Common myeloid progenitor, CD34-positive (primary cell): ENCODE measurements at regions not wholly inside any gene's neighbourhood (a gene's known extent, or its start where the extent isn't known, plus 50 kb on each side); places are given as distances from the start of the nearest gene placed in this dataset.
A peak's percentile ranks its signal among the peaks of the same experiment; 100 is the strongest.

ENCODE experiments used
- CTCF ChIA-PET: fragments of 350-600 bp; sonication (Branson Sonifier 250); formaldehyde crosslinking; loops from one replicate; lab custom pipeline; 2021; ENCODE audit warnings: antibody characterized with exemption; lab: Charles Lee
- POLR2A ChIA-PET: fragments of 350-600 bp; sonication (Branson Sonifier 250); formaldehyde crosslinking; loops from one replicate; lab custom pipeline; 2021; ENCODE audit warnings: antibody characterized with exemption; lab: Charles Lee
- DNase-seq, 3 donors: peaks; one replicate each; pipeline versions ENCODE4 v3.0.0 to v3.0.0-alpha.2; 2013
- H3K27ac ChIP-seq, 2 experiments: 1 replicate in 1 of 2; 2 replicates in 1 of 2; pipeline ENCODE4 v1.7.0; 2013; ENCODE audit warnings: inconsistent platforms in 2 of 2, low read length in 2 of 2, mild to moderate bottlenecking in 2 of 2, low read depth in 1 of 2, moderate library complexity in 1 of 2; ENCODE audit not compliant: severe bottlenecking in 2 of 2, insufficient read depth in 1 of 2, poor library complexity in 1 of 2
- H3K27me3 ChIP-seq, 5 experiments: replicated peaks in 2 of 5; 1 replicate in 3 of 5; 2 replicates in 2 of 5; pipeline versions ENCODE4 v1.6.1 to v1.7.0; 2013; ENCODE audit warnings: low read length in 4 of 5, mild to moderate bottlenecking in 2 of 5, moderate library complexity in 2 of 5, inconsistent platforms in 1 of 5; ENCODE audit not compliant: insufficient read depth in 5 of 5, control insufficient read depth in 4 of 5
- H3K36me3 ChIP-seq, 4 experiments: 1 replicate in 2 of 4; 2 replicates in 2 of 4; pipeline versions ENCODE4 v1.6.1 to v1.7.0; 2013; ENCODE audit warnings: low read length in 3 of 4, control low read depth in 1 of 4, mild to moderate bottlenecking in 1 of 4; ENCODE audit not compliant: control insufficient read depth in 4 of 4, insufficient read depth in 4 of 4
- H3K4me1 ChIP-seq, 4 experiments: 1 replicate in 3 of 4; 2 replicates in 1 of 4; pipeline versions ENCODE4 v1.6.1 to v1.7.1; 2013; ENCODE audit warnings: low read length in 3 of 4, mild to moderate bottlenecking in 3 of 4, control low read depth in 1 of 4, inconsistent platforms in 1 of 4, moderate library complexity in 1 of 4; ENCODE audit not compliant: control insufficient read depth in 4 of 4, insufficient read depth in 4 of 4; ENCODE audit errors: control extremely low read depth in 1 of 4
- H3K4me3 ChIP-seq, 7 experiments: 1 replicate in 4 of 7; 2 replicates in 3 of 7; pipeline versions ENCODE4 v1.5.1 to v1.7.0; 2013; ENCODE audit warnings: mild to moderate bottlenecking in 7 of 7, low read length in 6 of 7, moderate library complexity in 6 of 7, inconsistent platforms in 2 of 7, low read depth in 2 of 7, control low read depth in 1 of 7; ENCODE audit not compliant: insufficient read depth in 4 of 7, control insufficient read depth in 1 of 7; ENCODE audit errors: extremely low read depth in 1 of 7
- H3K9me3 ChIP-seq, 5 experiments: 1 replicate in 4 of 5; 2 replicates in 1 of 5; pipeline versions ENCODE4 v1.6.1 to v1.7.1; 2013; ENCODE audit warnings: low read length in 4 of 5, mild to moderate bottlenecking in 2 of 5, inconsistent platforms in 1 of 5, low read depth in 1 of 5, moderate library complexity in 1 of 5; ENCODE audit not compliant: control insufficient read depth in 4 of 5, insufficient read depth in 2 of 5; ENCODE audit errors: control extremely low read depth in 1 of 5
- WGBS: methylation state at CpG from one replicate; pipeline ENCODE4 v1.1.5; 2013; ENCODE audit not compliant: insufficient coverage; 5-methylcytosine and 5-hydroxymethylcytosine counted together

DNA sequence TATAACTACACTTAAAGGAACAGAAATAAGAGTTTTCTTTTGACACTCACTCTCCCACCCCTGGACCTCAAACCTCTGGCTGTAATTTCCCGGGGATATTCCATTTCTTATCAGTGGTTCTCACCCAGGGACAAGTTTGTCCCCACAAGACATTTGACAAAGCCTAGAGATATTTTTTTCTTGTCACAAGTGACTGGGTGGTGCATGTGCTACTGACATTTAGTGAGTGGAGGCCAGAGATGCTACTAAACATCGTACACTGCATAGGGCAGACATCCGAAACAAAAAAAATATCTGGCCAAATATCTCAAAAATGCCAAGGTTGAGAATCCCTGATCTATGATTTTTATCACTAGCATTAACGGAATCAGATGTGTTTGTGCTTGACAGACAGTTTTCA lies 168.0 kb upstream of the FRMD4B start:
- Histone ChIP-seq H3K4me3 (no peak overlapping the region), H3K36me3 (no peaks in the 10 kb centered on the region), H3K27ac (no peak overlapping the region), H3K4me1 (no peaks in the 10 kb centered on the region), H3K9me3 (no peaks in the 10 kb centered on the region), H3K27me3 (no peaks in the 10 kb centered on the region)
- DNase-seq = no peak
- ChIA-PET CTCF (no interaction called here), POLR2A (no interaction called here)
- WGBS = 100% methylated on average over 3 of the region's 4 CpGs

DNA sequence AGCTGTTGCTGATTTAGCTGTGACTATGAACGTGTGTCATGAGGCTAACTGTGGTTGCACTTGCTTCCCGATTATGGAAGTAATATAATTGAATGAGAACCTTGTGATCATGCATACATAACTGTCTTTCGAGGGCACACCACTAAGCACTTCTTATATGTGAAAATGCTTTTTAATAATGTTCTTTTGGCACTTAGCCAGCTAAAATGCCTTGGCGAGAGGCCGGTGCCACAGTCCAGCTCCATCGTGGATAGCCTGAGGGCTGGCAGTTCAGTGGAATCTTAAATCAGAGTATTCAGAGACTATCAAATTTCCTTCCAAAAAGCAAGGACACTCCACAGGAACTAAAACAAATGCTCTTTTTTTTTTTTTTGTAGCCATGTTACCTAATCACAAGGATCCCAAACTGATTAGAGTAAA lies 161.6 kb upstream of the FRMD4B start:
- Histone ChIP-seq H3K4me1 (peaks cover 0 to 13% (median 8%) of the 10 kb centered on the region in 4 experiments), H3K27me3 (peaks cover 2 to 24% (median 9%) of the 10 kb centered on the region in 5 experiments), H3K9me3 (no peaks in the 10 kb centered on the region), H3K27ac (no peak overlapping the region), H3K36me3 (no peaks in the 10 kb centered on the region), H3K4me3 (no peak overlapping the region)
- no peak for DNase-seq
- POLR2A ChIA-PET = no interaction called here
- CTCF ChIA-PET = no interaction called here
- WGBS = 93% methylated on average over 3 of the region's 6 CpGs

DNA sequence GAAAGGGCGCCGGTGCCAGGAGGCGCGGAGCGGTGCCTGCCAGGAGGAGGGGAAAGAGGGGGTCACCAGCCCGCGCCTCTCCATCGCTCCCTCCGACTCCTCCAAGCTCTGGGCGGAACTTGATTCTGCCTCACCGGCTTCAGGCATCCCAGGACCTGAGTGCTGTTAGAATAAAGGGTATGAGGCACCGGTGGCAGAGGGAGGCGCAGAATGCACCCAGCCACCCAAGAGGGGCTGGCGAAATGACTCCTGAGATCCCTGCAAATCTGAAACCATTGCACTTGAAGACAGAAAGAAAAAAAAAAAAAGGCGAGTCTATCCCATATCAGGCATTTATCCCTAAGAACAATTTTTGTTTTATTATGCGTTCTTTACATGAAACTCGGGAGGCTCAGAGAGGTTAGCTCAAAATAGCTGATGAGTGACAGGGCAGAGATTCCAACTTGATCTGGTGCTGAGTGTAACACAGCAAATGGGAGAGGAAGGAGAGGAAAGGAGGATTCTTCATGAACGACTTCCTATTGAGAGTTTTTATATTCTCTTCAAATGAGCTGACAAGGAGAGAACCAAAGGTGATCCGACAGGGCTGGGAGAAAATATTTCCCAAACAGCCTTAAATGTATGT lies 157.0 kb upstream of the FRMD4B start:
- Histone ChIP-seq H3K36me3 (no peaks in the 10 kb centered on the region), H3K9me3 (no peaks in the 10 kb centered on the region), H3K27me3 (peaks cover 2 to 60% (median 17%) of the 10 kb centered on the region in 5 experiments), H3K27ac (no peak overlapping the region), H3K4me3 (peak overlapping the region; percentile 18 to 69 (median 57)), H3K4me1 (peaks cover 3 to 27% (median 24%) of the 10 kb centered on the region in 4 experiments)
- POLR2A ChIA-PET = no interaction called here
- CTCF ChIA-PET = interaction anchor here (0.9 to 1.0 kb wide), 2 partner anchors 12 to 207 kb away, joined by 3 read pairs; no protein-coding TSS in a partner anchor
- WGBS = 10% methylated on average over 14 of the region's 19 CpGs
- peak in 1 of 3 donors; percentile 8 for DNase-seq

DNA sequence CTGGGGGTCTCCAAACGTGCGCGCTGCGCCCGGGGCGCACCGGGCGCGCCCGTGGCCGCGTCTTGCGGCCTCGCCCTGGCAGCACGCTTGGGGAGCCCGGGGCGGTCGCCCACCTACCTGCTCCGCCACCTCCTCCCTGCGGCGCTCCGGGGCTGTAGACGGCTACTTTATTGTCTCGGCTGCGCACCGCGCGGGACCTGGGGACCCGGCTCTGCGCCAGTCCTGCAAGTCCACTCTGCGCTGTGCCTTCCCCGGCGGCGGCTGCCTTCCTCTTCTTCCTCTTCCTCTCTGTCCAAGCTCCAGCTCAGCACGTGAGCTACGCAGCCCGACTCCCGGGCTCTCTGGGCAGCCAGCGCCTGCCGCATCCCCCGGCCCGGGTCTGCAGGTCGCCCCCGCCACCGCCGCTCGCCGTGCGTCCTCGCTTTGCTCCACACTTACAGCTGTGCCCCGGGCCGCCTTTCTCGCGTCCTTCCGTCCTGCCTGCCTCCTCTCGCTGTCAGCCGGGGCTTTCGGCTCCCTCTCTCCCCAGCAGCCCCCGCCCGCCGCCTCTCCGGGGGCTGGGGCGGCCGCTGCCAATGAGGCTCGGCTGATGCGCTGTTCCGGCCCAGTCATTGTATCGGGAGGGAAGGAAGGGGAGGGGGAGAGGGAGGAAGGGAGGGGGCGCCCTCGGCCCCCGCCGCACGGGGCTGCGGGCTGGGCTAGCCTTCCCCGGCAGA lies 156.4 kb upstream of the FRMD4B start:
- Histone ChIP-seq H3K27ac (no peak overlapping the region), H3K36me3 (no peaks in the 10 kb centered on the region), H3K4me1 (peaks cover 3 to 27% (median 24%) of the 10 kb centered on the region in 4 experiments), H3K27me3 (peaks cover 2 to 66% (median 24%) of the 10 kb centered on the region in 5 experiments), H3K9me3 (no peaks in the 10 kb centered on the region), H3K4me3 (peak overlapping the region; percentile 18 to 69 (median 57))
- DNase-seq = peak; percentile 10 to 46 (median 33)
- ChIA-PET CTCF (interaction anchor here (0.6 kb wide), 1 partner anchor 82 kb away, joined by 3 read pairs; no protein-coding TSS in a partner anchor), POLR2A (no interaction called here)
- under 1% methylated on average over 67 of the region's 75 CpGs for WGBS

DNA sequence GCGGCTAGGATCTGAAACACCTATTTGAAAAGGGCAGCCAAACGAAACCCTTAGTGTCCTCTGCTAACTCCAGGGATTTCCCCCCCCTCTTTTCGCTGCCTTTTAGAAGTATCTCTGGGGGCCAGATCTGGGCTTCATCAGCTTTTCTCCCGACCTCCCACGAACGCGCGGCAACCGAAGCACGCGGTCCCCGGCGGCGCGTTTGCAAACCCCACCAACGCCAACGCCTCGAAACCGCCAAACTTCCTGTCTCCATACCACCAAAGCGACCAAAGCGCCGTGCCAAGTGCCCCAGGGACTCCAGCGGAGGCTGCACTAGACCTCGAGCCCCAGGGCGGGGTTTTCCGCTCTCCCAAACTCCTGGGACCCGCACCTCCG lies 155.8 kb upstream of the FRMD4B start:
- H3K27ac ChIP-seq = no peak overlapping the region
- H3K27me3 ChIP-seq = peaks cover 2 to 66% (median 25%) of the 10 kb centered on the region in 5 experiments
- peak in 1 of 3 donors; percentile 54 for DNase-seq
- H3K4me1 ChIP-seq = peaks cover 3 to 27% (median 24%) of the 10 kb centered on the region in 4 experiments
- CTCF ChIA-PET = interaction anchor here (0.6 kb wide), 2 partner anchors 81 to 403 kb away, joined by 3 to 4 read pairs; no protein-coding TSS in a partner anchor
- WGBS = 2% methylated on average over 17 of the region's 28 CpGs
- POLR2A ChIA-PET = no interaction called here
- H3K9me3 ChIP-seq = no peaks in the 10 kb centered on the region
- peak overlapping the region in 6 of 7 experiments; percentile 40 to 69 (median 60) for H3K4me3 ChIP-seq
- H3K36me3 ChIP-seq = no peaks in the 10 kb centered on the region

DNA sequence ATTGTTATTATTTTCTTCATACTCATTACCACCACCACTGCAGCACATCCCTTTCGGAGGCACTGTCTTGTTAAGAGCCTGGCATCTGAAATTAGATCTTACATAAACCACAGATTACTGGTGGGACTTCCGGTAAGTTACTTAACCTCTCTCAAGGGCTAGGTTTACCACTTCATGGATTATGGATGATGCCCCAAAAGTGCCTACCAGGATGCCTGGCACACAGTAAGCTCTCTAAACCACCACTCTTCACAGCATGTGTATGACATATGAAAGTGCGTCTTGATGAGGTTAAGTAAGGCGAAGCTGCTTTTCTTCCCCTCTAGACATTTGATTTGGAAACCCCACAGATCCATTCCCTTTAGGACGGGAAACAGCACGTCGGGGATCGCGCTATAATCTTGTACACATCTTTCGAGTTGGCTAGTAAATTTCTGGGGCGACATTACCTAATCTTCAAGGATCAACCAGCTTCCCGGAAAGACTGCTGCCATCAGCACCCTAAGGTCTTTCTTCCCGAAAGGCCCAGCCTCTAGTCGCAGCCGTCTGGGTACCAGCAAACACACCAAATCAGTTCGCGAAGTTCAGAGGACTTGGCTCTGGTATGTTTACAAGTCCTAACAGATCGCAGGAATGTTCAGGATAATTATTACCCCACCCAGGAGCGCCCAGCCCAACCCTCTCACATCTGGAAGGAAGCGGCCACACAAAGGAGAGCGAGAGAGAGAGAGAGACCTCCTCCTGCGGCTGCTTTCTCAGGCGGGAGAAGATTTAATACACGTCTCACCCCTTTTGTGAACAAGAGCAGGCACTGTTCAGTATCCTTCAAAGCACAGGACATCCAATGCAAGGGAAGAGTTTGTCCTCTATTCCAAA lies 155.1 kb upstream of the FRMD4B start:
- ChIA-PET POLR2A (no interaction called here), CTCF (interaction anchor here (0.6 kb wide), 1 partner anchor 402 kb away, joined by 4 read pairs; no protein-coding TSS in a partner anchor)
- 31% methylated on average over 18 of the region's 24 CpGs for WGBS
- Histone ChIP-seq H3K4me1 (peaks cover 3 to 27% (median 24%) of the 10 kb centered on the region in 4 experiments), H3K27me3 (peaks cover 2 to 66% (median 25%) of the 10 kb centered on the region in 5 experiments), H3K9me3 (no peaks in the 10 kb centered on the region), H3K27ac (no peak overlapping the region), H3K36me3 (no peaks in the 10 kb centered on the region), H3K4me3 (peak overlapping the region in 4 of 7 experiments; percentile 55 to 69 (median 64))
- peak in 2 of 3 donors; percentile 15 to 35 for DNase-seq
